ENCODE measurements at regions not wholly inside any gene's neighbourhood (a gene's known extent, or its start where the extent isn't known, plus 50 kb on each side); places are given as distances from the start of the nearest gene placed in this dataset.
A peak's percentile ranks its signal among the peaks of the same experiment; 100 is the strongest.

- DNase-seq, result no peak
Measured at GRCh38 chr3:72151465-72152238, 366.7 kb upstream of the PROK2 start.

DNA sequence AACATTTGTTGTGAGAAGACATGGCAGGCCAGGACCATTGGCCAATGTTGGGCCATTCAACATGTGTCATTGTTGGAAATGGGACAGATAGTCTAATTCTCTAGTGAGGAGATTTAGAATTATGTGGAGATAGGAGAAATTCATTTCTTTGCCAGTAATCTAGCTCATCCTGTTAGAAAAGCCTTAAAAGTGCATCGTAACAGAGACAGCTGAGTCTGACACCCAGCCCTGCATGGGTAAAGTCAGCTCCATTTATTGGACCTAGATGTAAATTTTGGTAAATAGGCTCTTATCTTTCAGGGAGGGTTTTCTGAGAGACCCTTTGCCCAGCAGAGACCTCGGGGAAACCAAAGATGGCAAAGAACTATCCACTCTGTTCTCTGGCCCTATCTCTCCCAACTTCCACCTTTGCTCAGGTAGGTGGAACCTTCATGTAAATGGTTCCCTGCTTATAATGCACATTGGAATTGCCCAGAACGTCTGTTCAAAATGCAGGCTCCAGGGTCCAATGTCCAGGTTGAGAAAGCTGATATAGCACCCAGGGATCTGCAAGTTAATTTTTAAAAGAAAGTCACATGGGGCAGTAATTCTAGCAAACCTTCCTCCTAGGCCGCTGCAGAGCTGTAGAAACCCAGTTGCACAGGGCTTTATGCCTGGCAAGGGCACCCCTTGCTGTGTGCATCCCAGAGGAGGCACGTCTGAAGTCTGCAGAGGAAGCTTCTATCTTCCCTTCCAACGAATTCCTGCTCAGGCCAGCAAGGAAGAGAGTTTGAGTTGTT, 365.9 kb upstream of the PROK2 start:
- DNase-seq, result no peak

DNA sequence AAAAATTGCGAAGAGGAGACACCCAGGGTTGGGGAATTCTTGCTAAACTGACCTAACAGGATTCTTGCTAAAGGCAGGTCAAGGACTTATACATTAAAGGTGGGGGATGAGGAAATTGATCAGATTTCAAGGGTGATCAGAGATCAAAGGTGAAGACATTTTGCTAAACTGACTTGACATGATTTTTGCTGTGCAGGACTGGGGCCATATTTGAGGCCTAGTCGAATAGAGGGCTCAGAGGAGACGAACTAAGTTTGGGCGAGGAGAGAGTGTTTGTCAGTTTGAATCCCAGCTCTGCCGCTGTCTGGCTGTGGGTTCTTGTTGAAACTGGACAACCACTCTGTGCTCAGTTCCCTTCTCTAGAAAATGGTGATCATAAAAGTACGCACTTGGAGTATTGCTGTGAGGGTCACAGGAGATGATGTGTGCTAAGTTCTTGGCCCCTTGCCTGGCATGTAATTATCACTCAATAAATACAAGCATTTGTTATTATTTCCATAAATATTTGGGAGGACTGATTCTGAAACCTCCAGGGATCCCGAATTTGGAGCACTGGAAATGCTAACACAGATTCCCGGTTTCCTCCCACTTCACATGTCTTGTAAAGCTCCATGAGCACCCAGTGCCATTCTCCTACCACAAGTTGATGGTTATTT, 364.8 kb upstream of the PROK2 start:
- DNase-seq, result no peak

- DNase-seq, result no peak
Measured at GRCh38 chr3:72147600-72147999, 362.7 kb upstream of the PROK2 start.

DNA sequence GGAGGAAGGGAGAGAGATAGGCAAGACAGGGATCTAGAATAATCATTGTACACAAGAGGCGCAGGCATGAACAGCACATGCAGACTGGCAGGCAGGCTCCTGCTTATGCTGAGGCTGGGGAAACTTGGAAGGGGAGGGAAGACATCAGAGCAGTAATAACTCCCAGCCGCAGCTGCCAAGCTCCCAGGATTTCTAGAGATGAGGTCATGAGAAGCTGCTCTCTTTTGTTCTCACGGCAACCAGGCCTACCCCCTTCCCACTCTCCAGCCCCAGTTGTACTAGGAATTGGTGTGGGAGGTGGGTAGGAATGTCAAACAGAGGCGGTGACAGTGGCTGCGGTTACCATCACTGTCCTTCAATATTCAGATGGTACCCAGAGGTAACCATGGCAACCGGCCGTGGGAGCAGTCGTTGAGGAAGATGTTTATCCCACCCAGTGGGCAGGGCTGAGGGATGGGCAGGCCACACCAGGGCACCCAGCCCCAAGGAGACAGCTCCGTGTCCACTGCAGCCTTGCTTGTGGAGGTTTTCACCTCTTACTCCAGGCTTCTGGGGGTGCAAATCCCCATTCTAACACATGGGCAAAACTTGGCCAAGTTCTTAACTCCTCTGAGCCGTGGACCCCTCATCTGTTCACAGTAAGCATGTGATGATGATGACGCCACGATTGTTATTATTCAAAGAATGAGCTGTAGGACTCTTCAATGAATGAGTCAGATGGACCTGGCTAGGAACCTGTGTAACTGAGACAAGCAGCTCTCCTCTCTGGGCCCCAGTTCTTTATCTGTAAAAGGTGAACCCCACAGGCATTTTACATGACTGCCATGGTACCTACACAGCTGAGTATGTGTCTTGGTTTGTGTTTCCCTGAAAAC, 360.8 kb upstream of the PROK2 start:
- DNase-seq, result peak; percentile 90

DNA sequence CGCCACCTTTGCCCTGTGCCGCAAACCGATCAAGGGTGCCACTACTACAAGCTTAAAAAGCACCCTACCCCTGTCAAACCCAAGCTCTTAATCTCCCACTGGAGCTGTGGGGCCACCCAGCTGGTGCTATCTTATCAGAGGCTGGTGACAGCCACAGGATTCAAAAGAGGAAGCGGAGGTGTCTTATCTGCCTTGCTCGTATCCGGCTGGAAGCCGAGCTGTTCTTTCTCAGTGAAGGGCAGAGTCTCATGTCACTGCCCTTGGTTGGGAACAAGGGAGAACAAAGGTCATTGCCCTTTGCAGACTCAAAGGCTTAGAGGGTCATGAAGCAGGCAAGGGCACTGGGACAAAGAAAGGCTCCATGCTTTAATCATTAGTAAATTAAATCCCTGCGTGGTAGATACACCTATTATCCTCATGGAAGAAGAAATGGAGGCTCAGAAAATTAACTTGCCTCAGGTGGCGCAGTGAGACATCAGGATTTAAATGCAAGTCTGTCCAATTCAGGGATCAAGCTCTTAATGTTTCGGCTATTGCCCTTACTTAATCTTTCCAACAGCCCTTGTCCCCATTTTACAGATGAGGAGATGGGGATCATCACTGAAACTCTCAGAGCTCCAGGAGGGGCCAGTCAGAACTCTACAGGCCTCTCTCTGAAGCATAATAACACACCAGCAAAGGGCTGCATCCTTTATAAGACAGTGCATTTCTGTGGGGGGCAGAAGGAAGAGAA, 360.0 kb upstream of the PROK2 start:
- DNase-seq, result no peak

DNA sequence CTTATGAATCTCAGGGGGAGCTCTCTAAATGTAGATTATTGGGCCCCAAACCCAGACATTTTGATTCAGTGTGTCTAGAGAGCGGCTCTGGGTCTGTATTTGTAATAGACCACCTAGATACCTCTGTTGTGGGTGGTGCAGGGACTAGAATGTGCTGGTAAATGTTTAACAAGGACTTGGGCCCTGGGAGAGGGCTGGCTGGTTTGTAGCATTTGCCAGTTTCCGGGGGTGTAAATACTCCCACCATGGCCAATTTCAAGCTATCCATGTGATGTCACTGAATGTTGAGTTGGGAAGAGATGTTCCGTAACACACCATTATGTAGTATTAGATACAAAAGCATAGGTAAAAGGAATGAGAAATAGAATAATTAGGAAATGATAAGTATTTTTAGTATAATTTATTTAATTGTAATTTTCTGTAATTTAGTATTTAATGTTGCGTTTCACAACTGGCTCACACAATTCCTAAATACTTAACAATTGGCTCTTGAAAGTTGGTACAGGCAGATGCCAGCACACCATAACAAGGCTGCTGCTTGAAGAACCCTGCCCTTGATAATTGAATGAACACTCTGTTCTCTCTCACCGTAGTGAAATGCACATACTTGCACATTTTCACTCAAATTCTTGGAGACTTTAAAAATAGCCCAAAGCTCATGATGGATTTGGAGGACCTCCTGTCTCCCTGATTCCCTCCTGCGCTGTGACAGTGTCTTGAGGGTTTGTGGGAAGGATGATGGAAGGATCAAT, 359.2 kb upstream of the PROK2 start:
- no peak for DNase-seq

DNA sequence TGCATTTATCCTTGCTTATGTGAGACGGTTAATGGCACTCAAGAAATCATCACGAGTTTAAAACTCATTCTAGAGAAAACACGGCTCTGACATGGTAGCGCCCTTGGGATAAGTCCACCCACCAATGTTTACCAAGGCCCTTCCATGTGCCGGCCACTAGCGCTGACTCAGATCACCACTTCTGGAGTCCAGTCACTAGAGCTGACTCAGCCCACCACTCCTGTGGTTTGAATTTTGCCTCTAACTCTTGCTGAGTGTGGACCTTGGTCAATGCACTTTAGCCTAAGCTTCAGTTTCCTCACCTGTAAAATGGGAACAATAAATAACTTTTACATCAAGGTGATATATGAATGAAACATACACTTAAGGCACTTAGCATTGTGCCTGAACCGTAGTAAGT, 358.4 kb upstream of the PROK2 start:
- no peak for DNase-seq

GRCh38 chr3:72142028-72142427, 357.1 kb upstream of the PROK2 start:
- DNase-seq, result no peak

GRCh38 chr3:72141264-72141663, 356.3 kb upstream of the PROK2 start:
- no peak for DNase-seq

DNA sequence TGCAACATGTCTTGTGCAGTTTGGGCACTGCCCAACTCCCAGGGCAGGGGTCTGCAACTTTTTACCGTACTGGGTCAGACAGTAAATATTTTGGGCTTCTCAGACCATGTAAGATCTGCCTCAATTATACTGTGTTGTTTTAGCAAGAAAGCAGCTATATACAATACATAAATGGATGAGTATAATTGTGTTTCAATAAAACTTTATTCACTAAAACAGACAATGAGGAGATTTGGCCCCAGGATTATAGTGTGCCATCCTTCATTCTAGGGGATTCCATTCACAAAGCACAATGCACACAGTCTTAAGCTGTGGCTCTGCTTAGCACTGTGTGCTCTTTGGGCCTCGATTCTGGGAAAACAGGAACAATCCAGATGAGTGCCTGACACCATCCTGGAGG, 354.4 kb upstream of the PROK2 start:
- no peak for DNase-seq

DNA sequence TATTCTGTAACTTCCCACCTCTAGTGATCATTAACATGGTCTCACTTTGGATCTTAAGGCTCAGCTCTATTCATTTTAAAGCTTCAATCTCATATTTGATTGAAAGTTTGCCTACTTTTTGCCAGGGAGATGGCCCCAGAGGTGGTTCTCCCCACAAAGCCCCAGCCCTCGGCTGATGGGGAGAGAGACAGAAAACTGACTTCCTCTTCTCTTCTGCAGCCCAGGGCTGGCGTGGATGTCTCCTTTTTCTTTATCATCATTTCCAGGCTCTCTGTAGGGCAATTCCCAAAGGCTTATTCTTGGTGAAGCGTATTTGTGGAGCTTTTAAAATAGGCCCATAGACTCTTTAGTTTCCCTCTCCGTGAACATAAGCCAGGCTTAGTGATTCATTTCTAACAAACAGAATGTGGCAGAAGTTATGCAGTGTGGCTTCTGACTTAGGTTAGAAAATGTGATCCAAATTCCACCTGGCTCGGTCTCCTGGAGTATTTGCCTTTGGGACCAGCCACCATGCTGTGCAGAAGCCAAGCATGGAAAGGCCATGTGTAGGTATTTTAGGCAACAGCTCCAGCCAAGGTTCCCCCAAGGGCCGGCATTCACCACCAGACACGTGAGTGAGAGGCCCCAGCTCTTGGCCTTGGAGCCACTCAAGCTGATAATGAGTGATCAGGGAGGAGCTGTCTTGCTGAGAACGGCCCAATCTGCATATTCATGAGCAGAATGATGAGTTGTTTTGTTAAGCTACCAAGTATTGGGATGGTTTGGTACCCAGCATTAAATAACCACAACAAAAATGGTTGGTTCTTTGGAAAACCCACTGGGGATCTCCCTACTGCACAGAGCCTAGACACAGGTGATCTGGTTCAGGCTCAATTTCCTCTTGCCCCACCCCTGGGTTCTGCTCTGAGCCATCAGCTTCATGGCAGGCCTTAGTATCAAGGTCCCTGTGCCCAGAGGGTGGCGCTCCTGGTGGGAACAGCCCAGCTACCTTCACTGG, 353.2 kb upstream of the PROK2 start:
- no peak for DNase-seq

DNA sequence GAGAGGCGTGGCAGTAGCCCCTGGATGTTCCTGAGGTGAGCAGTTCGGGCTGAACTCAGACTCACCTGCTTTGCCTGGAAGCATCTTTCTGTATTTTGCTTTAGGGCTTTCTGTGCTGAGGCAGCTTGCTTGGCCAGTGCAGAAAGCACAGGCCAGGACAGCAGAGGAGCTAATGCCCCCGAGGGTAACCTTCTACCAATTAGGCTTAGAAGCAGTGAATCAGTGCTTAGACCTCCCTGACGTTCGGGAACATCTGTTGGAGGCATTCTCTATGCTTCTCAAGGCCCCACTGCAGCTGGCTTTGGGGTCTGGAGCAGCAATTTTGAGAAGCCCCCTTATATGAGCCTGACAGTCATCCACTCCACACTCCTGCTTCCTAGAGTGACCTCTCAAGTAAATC, 350.7 kb upstream of the PROK2 start:
- DNase-seq, result no peak

- no peak for DNase-seq
Measured at GRCh38 chr3:72134989-72135451, 350.1 kb upstream of the PROK2 start.

DNA sequence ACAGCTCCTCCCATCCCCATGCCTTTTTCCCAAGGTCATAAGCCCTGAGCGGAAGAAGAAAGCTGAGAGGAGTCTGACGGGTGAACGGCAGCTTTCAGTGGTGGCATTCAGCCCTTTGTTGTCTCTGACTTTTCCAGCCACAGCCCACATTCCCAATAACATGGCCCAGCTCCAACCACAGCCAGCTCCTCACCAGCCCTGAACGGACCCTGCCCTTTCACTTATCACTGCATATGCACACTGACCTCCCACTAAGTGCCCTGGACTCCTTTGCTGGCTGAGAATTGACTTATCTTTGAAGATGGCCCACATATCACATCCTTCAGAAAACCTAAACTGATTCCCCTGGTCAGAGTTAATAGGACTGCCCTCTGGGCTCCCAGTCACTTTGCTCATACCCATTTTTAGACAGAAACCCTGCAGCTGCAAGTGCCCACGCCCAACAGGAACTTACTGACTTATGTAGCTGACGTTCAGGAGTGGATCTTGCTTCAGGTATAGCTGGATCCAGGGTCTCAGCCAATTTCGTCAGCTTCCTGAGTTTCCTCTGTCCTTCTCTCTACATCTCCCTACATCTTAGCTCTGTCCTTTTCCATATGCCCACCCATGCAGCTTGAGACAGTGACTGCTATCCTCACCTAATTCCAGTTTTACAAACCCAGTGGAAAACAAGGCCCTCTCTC, 348.5 kb upstream of the PROK2 start:
- no peak for DNase-seq

- DNase-seq, result no peak
Measured at GRCh38 chr3:72131899-72132298, 347.0 kb upstream of the PROK2 start.

DNA sequence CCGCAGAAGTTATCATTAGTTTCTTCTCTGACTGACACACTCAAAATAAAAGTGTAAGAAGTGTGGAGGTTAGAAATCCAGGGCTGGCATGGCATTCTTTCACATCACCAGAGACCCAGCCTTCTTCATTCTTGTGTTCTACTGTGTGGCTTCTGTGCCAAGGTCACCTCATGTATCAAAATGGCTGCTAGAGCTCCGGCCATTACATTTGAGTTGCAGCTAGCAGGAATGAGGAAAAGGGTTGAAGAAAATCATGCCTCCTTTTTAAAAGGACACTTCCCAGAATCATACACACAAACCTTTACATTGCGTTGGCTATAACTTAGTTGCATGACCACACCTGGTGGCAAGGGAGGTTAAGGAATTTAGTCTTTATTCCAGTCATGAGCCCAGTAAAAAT, 345.6 kb upstream of the PROK2 start:
- no peak for DNase-seq

GRCh38 chr3:72129501-72130094, 344.6 kb upstream of the PROK2 start:
- peak; percentile 62 for DNase-seq

DNA sequence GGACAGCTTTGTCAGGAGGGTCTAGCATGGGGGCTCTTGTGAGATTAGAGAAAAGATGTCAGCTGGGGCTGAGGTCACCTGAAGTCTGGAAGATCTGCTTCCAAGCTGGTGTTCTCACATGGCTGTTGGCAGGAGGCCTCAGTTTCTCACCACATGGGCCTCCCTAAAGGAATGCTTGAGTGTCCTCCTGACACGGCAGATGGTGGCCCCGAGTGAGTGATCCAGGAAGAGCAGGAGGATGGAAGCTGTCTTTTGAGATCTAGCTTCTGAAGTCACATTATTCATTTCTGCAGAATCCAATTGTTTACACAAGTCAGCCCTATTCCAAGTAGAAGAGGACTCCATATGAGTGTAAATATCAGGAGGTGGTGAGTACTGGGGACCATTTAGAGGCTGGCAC, 344.0 kb upstream of the PROK2 start:
- peak; percentile 36 for DNase-seq
